Heart left ventricle (tissue), 13 donors: ENCODE measurements at regions not wholly inside any gene's neighbourhood (a gene's known extent, or its start where the extent isn't known, plus 50 kb on each side); places are given as distances from the start of the nearest gene placed in this dataset.
"Not testable (repeated sequence)": the region's sequence is repeated elsewhere in the genome, so short reads cannot be mapped to it uniquely, and the experiment has no call there.

ENCODE experiments used
- POLR2A ChIP-seq, 2 donors: fragments of 450-650 bp; IDR thresholded peaks; one replicate each; pipeline ENCODE4 v1.6.1; 2017; ENCODE audit warnings: antibody characterized with exemption in 2 of 2, mild to moderate bottlenecking in 2 of 2, moderate library complexity in 2 of 2
- TF ChIP-seq, protein P1 (sequence below), 12 donors: fragments of 200-600 bp; sonication (generic) in 4 of 12; IDR thresholded peaks; one replicate each; pipeline versions ENCODE4 v1.5.0 to v1.8.0; 2018 to 2022; ENCODE audit warnings: antibody characterized with exemption in 12 of 12, mild to moderate bottlenecking in 5 of 12
- donor health status: ischemic (EF 13 %, LVEDD 7.1; RV severe dilation, severe dysfunction).
- donor health status: DM: no; HTN: yes; CAD: no.
- donor health status: DM: no; HTN: no; CAD: no.
- donor health status: ischemic (EF 25% LVEDD 6.9; RV normal size, moderate dysfunction).
- donor health status: ischemic (EF 25% LVEDD 5.7; RV mildly dilated, moderate dysfunction).
- donor health status: ischemic (EF 35%, LVEDD 5.7; RV mildly dilated, moderate dysfunction).
- donor health status: nonischemic (EF 11% LVEDD 7.7; RV severe dilation, severe dysfunction).
- donor health status: DM: yes; HTN: yes; CAD: no.
- donor health status: PGD.
- donor health status: ischemic (EF 29% LVEDD 5.4; RV normal size, mild dysfunction).
- donor health status: nonischemic (EF 23%, LVEDD 6.1; RV moderate dilation, normal function).

DNA sequence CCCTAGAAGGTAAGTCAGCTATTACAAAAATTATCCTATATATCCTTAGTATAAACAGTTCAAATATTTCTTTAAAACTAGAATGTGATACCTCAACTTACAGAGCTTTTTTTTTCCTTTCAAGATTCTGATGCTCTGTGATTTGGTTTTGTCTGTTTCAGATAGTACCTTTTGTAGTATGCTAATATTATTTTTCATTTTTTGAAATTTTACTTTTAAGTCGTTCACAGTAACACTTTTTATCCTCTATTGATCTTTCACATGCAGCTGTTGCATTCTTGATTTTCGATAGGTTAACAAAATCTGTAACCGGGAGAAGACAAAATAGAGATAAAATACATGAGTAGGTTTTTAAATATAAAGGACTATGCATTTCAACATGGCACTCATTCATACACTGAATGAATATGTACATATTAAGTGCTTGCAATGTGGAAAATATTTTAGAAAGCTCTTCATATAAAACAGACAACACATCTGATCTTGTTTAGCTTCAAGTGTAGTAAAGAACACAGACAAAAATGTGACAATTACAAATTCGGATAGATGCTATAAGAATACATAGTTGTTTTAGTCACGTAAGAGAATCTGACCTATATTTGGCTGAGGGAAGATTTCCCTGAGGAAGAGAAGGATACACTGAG is 86.7 kb upstream of the CCT8L2 start:
- TF ChIP-seq, protein P1, sequence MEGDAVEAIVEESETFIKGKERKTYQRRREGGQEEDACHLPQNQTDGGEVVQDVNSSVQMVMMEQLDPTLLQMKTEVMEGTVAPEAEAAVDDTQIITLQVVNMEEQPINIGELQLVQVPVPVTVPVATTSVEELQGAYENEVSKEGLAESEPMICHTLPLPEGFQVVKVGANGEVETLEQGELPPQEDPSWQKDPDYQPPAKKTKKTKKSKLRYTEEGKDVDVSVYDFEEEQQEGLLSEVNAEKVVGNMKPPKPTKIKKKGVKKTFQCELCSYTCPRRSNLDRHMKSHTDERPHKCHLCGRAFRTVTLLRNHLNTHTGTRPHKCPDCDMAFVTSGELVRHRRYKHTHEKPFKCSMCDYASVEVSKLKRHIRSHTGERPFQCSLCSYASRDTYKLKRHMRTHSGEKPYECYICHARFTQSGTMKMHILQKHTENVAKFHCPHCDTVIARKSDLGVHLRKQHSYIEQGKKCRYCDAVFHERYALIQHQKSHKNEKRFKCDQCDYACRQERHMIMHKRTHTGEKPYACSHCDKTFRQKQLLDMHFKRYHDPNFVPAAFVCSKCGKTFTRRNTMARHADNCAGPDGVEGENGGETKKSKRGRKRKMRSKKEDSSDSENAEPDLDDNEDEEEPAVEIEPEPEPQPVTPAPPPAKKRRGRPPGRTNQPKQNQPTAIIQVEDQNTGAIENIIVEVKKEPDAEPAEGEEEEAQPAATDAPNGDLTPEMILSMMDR (IDR thresholded peaks at IDR 0.05): not testable (repeated sequence)
- not testable (repeated sequence) for TF ChIP-seq POLR2A (IDR thresholded peaks at IDR 0.05)
